OCI-LY7 (cell line): ENCODE measurements at regions not wholly inside any gene's neighbourhood (a gene's known extent, or its start where the extent isn't known, plus 50 kb on each side); places are given as distances from the start of the nearest gene placed in this dataset.

Experiments used
- BruUV-seq: library from RNA; stranded (reverse); fragments of 400-500 nt; replicated peaks from 2 replicates; lab custom pipeline; 2021; lab: Mats Ljungman, UMichigan
- CTCF ChIA-PET: fragments of 300-600 bp; sonication (Branson Sonifier 250); formaldehyde crosslinking; loops from one replicate; lab custom pipeline; 2022; ENCODE audit warnings: antibody characterized with exemption; ENCODE audit not compliant: unreplicated experiment; lab: Charles Lee
- POLR2A ChIA-PET: fragments of 300-600 bp; sonication (Branson Sonifier 250); formaldehyde crosslinking; loops from one replicate; lab custom pipeline; 2022; ENCODE audit warnings: antibody characterized with exemption; lab: Charles Lee
- DNase-seq: peaks from one replicate; pipeline ENCODE4 v3.0.0-alpha.2; 2015; ENCODE audit warnings: low spot score
- H2AFZ ChIP-seq: fragments of 200-600 bp; sonication (generic), shearing (Covaris generic); 2 replicates; pipeline ENCODE4 v1.6.1; 2014; ENCODE audit warnings: mild to moderate bottlenecking, antibody characterized with exemption, low read length, moderate library complexity
- H3K27ac ChIP-seq: fragments of 200-600 bp; sonication (generic); 2 replicates; pipeline ENCODE4 v1.5.1; 2014; ENCODE audit warnings: mixed run types, low read depth, mild to moderate bottlenecking, moderate library complexity, low read length, inconsistent platforms; ENCODE audit not compliant: poor library complexity, severe bottlenecking
- H3K36me3 ChIP-seq: fragments of 200-600 bp; sonication (generic); 2 replicates; pipeline ENCODE4 v1.6.1; 2014; ENCODE audit warnings: mild to moderate bottlenecking, antibody characterized with exemption, low read length, moderate library complexity, mixed read lengths; ENCODE audit not compliant: insufficient read depth
- H3K4me1 ChIP-seq: fragments of 200-600 bp; sonication (generic); 2 replicates; pipeline ENCODE4 v1.5.1; 2014; ENCODE audit warnings: mild to moderate bottlenecking, low read length; ENCODE audit not compliant: insufficient read depth, poor library complexity, severe bottlenecking
- H3K4me2 ChIP-seq: fragments of 200-600 bp; sonication (generic); 2 replicates; pipeline ENCODE4 v1.6.1; 2014; ENCODE audit warnings: mild to moderate bottlenecking, low read length
- H3K4me3 ChIP-seq: fragments of 200-600 bp; sonication (generic); 2 replicates; pipeline ENCODE4 v1.5.1; 2014; ENCODE audit warnings: mild to moderate bottlenecking, low read depth, low read length; ENCODE audit not compliant: poor library complexity, severe bottlenecking
- H3K79me2 ChIP-seq: fragments of 200-600 bp; sonication (generic); 2 replicates; pipeline ENCODE4 v1.6.1; 2016; ENCODE audit warnings: low read depth, mild to moderate bottlenecking, low read length, moderate library complexity, mixed read lengths; ENCODE audit not compliant: insufficient read depth
- H3K9me2 ChIP-seq: fragments of 200-600 bp; sonication (generic); 2 replicates; pipeline ENCODE4 v1.6.1; 2016; ENCODE audit warnings: mild to moderate bottlenecking, low read length, mixed read lengths; ENCODE audit not compliant: insufficient read depth
- H3K9me3 ChIP-seq: fragments of 200-600 bp; sonication (generic); 2 replicates; pipeline ENCODE4 v1.6.1; 2014; ENCODE audit warnings: mild to moderate bottlenecking, mixed run types, low read length, mixed read lengths
- H4K20me1 ChIP-seq: fragments of 200-600 bp; sonication (generic); 2 replicates; pipeline ENCODE4 v1.6.1; 2014; ENCODE audit warnings: mild to moderate bottlenecking, antibody characterized with exemption, low read length, moderate library complexity, mixed read lengths; ENCODE audit not compliant: insufficient read depth
- EZH2phosphoT487 ChIP-seq: fragments of 200-600 bp; sonication (generic); IDR thresholded peaks from 2 replicates; pipeline ENCODE4 v1.6.1; 2018; ENCODE audit warnings: low read depth, borderline replicate concordance, mild to moderate bottlenecking, mixed run types, antibody characterized with exemption, low read length, moderate library complexity, mixed read lengths
- intact Hi-C: fragments of 100-400 bp; cut with micrococcal nuclease; formaldehyde crosslinking; loops from one replicate; pipeline ENCODE4 v1.10.0; 2022; ENCODE audit not compliant: unreplicated experiment
- TF ChIP-seq, protein P1 (sequence below): fragments of 200-600 bp; sonication (generic); conservative IDR thresholded peaks from 2 replicates; pipeline ENCODE4 v1.5.1; 2014; ENCODE audit warnings: mild to moderate bottlenecking, antibody characterized with exemption, low read length, moderate library complexity, mixed read lengths

DNA sequence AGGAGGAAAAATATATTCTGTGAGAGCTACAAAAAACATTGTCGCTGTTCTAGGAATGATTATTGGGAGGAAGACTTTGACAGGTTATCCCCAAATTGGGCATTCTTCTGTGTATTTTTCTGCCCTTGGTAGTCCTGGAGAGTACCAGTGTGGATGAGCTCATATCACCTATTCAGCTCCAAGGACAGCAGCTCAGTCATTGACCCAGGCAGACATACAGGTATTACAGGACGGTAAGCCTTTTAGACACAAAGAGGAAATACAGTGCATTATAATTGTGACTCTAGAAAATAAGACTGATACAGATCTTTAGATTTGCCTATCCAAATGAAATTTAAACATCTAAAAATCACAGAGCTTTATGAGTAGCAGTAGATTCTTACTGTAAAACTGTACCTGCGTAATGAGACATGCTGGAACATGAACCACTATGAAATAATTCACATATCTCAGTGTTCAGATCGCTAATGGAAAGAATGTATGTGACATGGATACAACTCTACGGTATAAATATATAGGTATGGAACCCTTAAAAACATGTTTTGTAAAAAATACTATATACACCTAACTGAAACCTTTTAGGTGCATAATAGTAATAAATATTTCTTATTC, 56.0 kb downstream of the PLK2 start:
- BruUV-seq, result no TSS peak
- CTCF ChIA-PET, result no interaction called here
- DNase-seq, result no peak
- H3K4me1 ChIP-seq, result no peaks in the 10 kb centered on the region
- no peaks in the 10 kb centered on the region for H4K20me1 ChIP-seq
- H2AFZ ChIP-seq, result no peak overlapping the region
- H3K79me2 ChIP-seq, result no peaks in the 10 kb centered on the region
- no peak overlapping the region for H3K27ac ChIP-seq
- POLR2A ChIA-PET, result interaction anchor here (1.2 kb wide), 1 partner anchor 9 kb away, joined by 3 read pairs; no protein-coding TSS in a partner anchor
- no peak for TF ChIP-seq EZH2phosphoT487
- TF ChIP-seq, protein P1, sequence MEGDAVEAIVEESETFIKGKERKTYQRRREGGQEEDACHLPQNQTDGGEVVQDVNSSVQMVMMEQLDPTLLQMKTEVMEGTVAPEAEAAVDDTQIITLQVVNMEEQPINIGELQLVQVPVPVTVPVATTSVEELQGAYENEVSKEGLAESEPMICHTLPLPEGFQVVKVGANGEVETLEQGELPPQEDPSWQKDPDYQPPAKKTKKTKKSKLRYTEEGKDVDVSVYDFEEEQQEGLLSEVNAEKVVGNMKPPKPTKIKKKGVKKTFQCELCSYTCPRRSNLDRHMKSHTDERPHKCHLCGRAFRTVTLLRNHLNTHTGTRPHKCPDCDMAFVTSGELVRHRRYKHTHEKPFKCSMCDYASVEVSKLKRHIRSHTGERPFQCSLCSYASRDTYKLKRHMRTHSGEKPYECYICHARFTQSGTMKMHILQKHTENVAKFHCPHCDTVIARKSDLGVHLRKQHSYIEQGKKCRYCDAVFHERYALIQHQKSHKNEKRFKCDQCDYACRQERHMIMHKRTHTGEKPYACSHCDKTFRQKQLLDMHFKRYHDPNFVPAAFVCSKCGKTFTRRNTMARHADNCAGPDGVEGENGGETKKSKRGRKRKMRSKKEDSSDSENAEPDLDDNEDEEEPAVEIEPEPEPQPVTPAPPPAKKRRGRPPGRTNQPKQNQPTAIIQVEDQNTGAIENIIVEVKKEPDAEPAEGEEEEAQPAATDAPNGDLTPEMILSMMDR, result no peak
- H3K9me2 ChIP-seq, result no peaks in the 10 kb centered on the region
- H3K4me3 ChIP-seq, result no peak overlapping the region
- H3K4me2 ChIP-seq, result no peak overlapping the region
- no peaks in the 10 kb centered on the region for H3K9me3 ChIP-seq
- no peaks in the 10 kb centered on the region for H3K36me3 ChIP-seq
- intact Hi-C loops, result no loop called here

DNA sequence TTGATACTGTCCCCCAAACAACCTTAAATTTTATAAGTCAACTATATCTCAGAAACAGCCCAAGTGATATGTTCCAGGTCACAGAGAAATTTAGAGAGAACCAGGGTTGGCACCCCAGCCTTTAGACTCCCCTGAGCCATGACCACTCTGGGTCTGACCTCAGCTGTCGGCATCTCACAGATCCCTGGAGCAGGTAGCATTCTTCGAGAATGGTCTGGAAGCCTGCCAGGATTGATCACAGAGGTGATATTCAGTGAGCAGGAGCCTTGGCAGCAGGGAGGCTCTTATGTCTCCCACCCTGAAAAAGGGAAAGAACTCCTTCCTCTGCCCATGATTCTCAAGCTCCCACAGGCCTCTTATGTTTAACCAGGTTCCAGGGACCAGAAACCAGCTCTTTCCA, 58.2 kb downstream of the PLK2 start:
- BruUV-seq, result no TSS peak
- Histone ChIP-seq H3K36me3 (no peaks in the 10 kb centered on the region), H3K4me2 (no peak overlapping the region), H3K9me2 (no peaks in the 10 kb centered on the region), H3K27ac (no peak overlapping the region), H3K79me2 (no peaks in the 10 kb centered on the region), H3K9me3 (no peaks in the 10 kb centered on the region), H3K4me3 (no peak overlapping the region), H2AFZ (no peak overlapping the region), H4K20me1 (no peaks in the 10 kb centered on the region), H3K4me1 (no peaks in the 10 kb centered on the region)
- DNase-seq, result no peak
- ChIA-PET CTCF (no interaction called here), POLR2A (no interaction called here)
- TF ChIP-seq, protein P1, result no peak
- intact Hi-C loops, result no loop called here

DNA sequence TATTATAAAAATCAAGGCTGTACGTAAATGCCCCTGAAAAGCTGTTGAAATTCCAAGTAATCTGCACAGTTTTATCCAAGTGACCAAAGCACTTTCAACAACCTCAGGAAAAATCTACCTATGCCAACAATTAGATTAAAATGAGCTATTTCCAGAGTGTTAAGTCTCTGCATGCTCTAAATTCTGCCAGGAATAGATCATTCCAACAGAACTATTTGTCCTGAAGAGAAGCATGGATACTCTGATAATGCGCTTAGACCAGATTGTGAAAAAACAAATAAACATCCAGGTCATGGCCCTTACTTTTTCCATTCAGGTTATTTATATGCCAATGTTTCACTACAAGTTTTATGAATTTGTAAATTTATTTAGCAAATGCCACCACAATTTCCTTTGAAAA, 59.1 kb downstream of the PLK2 start:
- BruUV-seq, result no TSS peak
- POLR2A ChIA-PET, result interaction anchor here (1.0 kb wide), 1 partner anchor 41 kb away, joined by 3 read pairs; no protein-coding TSS in a partner anchor
- Histone ChIP-seq H3K4me3 (no peak overlapping the region), H3K27ac (no peak overlapping the region), H3K4me1 (no peaks in the 10 kb centered on the region), H3K9me3 (no peaks in the 10 kb centered on the region), H3K9me2 (no peaks in the 10 kb centered on the region), H3K4me2 (no peak overlapping the region), H3K36me3 (no peaks in the 10 kb centered on the region), H3K79me2 (no peaks in the 10 kb centered on the region), H4K20me1 (no peaks in the 10 kb centered on the region), H2AFZ (no peak overlapping the region)
- intact Hi-C loops, result no loop called here
- TF ChIP-seq, protein P1, result no peak
- no peak for TF ChIP-seq EZH2phosphoT487
- no peak for DNase-seq
- CTCF ChIA-PET, result no interaction called here
